GM19397 (cell line): ENCODE measurements at regions not wholly inside any gene's neighbourhood (a gene's known extent, or its start where the extent isn't known, plus 50 kb on each side); places are given as distances from the start of the nearest gene placed in this dataset.
A peak's percentile ranks its signal among the peaks of the same experiment; 100 is the strongest.
"Not testable (repeated sequence)": the region's sequence is repeated elsewhere in the genome, so short reads cannot be mapped to it uniquely, and the experiment has no call there.

Source experiments
- ATAC-seq: cut with Tn5 transposase; IDR thresholded peaks from one replicate; pipeline ENCODE4 v1.9.1; 2021; ENCODE audit warnings: mild to moderate bottlenecking, moderate library complexity; ENCODE audit not compliant: unreplicated experiment

GRCh38 chr1:206256935-206257334 lies 53.6 kb downstream of the SRGAP2 start:
- ATAC-seq, result peak; percentile 91

GRCh38 chr1:206261473-206261872 lies 58.1 kb downstream of the SRGAP2 start:
- not testable (repeated sequence) for ATAC-seq

- ATAC-seq, result not testable (repeated sequence)
These were observed 59.1 kb downstream of the SRGAP2 start for GRCh38 chr1:206262424-206262823.

GRCh38 chr1:206264916-206265315 lies 61.6 kb downstream of the SRGAP2 start:
- ATAC-seq, result not testable (repeated sequence)

- ATAC-seq, result not testable (repeated sequence)
These were observed 67.8 kb downstream of the SRGAP2 start for GRCh38 chr1:206271153-206271552.

GRCh38 chr1:206273104-206273503 lies 69.8 kb downstream of the SRGAP2 start:
- not testable (repeated sequence) for ATAC-seq

- ATAC-seq, result not testable (repeated sequence)
These were observed 72.8 kb downstream of the SRGAP2 start for GRCh38 chr1:206276143-206276542.

- not testable (repeated sequence) for ATAC-seq
These were observed 75.3 kb downstream of the SRGAP2 start for GRCh38 chr1:206278683-206279082.

GRCh38 chr1:206280683-206281082 lies 77.3 kb downstream of the SRGAP2 start:
- ATAC-seq, result not testable (repeated sequence)

- ATAC-seq, result not testable (repeated sequence)
These were observed 78.7 kb downstream of the SRGAP2 start for GRCh38 chr1:206281912-206282654.

- not testable (repeated sequence) for ATAC-seq
These were observed 82.0 kb downstream of the SRGAP2 start for GRCh38 chr1:206285024-206285960.

- not testable (repeated sequence) for ATAC-seq
These were observed 84.4 kb downstream of the SRGAP2 start for GRCh38 chr1:206287759-206288158.

GRCh38 chr1:206288453-206288852 lies 85.1 kb downstream of the SRGAP2 start:
- ATAC-seq, result not testable (repeated sequence)

- not testable (repeated sequence) for ATAC-seq
These were observed 94.0 kb downstream of the SRGAP2 start for GRCh38 chr1:206297145-206298031.

- not testable (repeated sequence) for ATAC-seq
These were observed 94.7 kb downstream of the SRGAP2 start for GRCh38 chr1:206298032-206298392.

- not testable (repeated sequence) for ATAC-seq
These were observed 95.9 kb downstream of the SRGAP2 start for GRCh38 chr1:206299181-206299791.

- not testable (repeated sequence) for ATAC-seq
These were observed 96.6 kb downstream of the SRGAP2 start for GRCh38 chr1:206299942-206300341.

GRCh38 chr1:206302056-206302455 lies 98.7 kb downstream of the SRGAP2 start:
- not testable (repeated sequence) for ATAC-seq

GRCh38 chr1:206307442-206307841 lies 104.1 kb downstream of the SRGAP2 start:
- ATAC-seq, result not testable (repeated sequence)

- ATAC-seq, result not testable (repeated sequence)
These were observed 107.6 kb downstream of the SRGAP2 start for GRCh38 chr1:206310948-206311347.
